ENCODE measurements at regions not wholly inside any gene's neighbourhood (a gene's known extent, or its start where the extent isn't known, plus 50 kb on each side); places are given as distances from the start of the nearest gene placed in this dataset.
"Not testable (repeated sequence)": the region's sequence is repeated elsewhere in the genome, so short reads cannot be mapped to it uniquely, and the experiment has no call there.

DNA sequence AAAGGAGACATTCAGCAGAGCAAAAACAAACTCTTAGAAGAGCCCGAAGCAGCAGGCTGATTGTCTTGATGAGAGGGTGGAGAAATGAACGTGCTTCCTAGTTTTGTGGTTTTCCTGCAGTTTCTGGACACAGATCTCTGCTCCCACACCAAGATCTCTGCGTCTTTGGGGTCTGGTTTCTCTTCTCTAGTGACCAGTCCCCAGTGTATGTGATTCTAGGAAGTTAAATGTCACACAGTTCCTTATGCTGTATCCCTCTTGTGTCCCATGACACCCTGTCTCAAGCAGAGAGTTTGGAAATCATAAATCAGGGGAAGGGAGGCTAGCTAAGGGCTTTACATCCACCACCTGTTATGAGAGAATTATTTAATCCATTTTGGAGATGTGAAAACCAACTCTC is 55.4 kb upstream of the KLF14 start:
- DNase-seq: no peak

- DNase-seq: no peak
Observed at GRCh38 chr7:130791746-130792145, 57.7 kb upstream of the KLF14 start.

DNA sequence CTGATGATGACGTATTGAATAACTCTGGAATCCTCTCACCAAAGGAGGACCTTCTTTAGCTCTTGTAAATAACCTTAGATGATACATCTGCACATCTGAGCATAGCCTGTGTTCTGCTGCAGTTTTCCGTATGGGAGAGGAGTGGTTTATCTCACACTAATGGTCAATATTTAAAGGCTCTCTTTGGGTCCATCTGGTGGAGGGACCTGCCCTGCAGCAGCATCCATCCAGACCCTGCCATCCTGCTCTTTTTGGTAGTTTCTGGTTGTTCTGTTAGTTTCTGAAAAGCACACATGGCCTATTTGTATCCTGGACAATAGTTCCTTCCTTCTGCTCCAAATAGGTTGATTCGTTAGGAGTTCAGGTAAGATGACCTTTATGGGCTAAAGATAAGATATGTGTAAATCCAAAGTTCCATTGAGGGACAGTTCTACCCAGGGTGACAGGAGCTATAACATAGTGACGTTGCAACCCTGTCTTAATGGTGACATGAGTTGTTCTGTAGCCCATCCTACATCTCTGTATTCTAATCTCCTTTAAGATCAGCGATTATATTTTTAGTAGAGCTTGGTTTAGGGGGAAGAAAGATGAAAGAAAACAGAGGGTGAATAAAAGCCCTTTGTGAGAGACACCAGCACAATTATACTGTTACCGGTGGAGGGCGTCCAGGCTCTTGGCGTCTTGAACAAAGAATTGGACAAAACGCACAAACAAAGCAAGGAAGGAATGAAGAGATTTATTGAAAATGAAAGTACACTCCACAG is 60.0 kb upstream of the KLF14 start:
- DNase-seq: no peak

- no peak for DNase-seq
Observed at GRCh38 chr7:130794619-130794922, 60.6 kb upstream of the KLF14 start.

DNA sequence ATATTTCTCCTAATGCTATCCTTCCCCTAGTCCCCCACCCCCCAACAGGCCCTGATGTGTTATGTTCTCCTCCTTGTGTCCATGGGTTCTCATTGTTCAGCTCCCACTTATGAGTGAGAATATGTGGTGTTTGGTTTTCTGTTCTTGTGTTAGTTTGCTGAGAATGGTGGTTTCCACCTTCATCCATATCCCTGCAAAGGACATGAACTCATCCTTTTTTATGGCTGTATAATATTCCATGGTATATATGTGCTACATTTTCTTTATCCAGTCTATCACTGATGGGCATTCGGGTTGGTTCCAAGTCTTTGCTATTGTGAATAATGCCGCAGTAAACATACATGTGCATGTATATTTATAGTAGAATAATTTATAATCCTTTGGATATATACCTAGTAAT is 62.4 kb upstream of the KLF14 start:
- DNase-seq: not testable (repeated sequence)

DNA sequence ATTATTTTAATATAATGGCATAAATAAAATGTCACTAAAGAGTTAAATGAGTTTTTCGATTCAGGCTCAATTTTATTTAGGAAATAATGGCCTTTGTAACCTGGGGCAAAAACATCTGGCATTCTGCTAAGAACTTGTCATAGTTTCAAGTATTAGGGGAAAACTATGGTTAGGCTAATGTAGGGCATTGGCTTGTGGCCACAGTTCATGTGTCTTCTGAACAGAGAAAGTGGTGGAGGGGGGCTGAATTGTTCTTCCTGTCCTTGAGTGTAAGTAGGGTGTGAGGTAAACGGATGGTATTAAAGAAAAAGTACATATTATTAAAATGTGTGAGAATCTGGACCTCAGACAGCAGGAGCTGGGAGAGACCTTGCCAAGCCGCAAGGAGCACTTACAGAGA is 69.1 kb upstream of the KLF14 start:
- no peak for DNase-seq

GRCh38 chr7:130804220-130804619 is 70.2 kb upstream of the KLF14 start:
- no peak for DNase-seq

DNA sequence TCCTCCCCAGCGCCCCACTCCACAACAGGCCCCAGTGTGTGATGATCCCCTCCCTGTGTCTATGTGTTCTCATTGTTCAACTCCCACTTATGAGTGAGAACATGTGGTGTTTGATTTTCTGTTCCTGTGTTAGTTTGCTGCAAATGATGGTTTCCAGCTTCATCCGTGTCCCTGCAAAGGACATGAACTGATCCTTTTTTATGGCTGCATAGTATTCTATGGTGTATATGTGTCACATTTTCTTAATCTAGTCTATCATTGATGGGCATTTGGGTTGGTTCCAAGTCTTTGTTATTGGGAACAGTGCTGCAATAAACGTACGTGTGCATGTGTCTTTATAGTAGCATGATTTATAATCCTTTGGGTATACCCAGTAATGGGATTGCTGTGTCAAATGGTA is 78.8 kb upstream of the KLF14 start:
- not testable (repeated sequence) for DNase-seq

GRCh38 chr7:130814778-130815335 is 80.8 kb upstream of the KLF14 start:
- no peak for DNase-seq

- no peak for DNase-seq
Observed at GRCh38 chr7:130818056-130818455, 84.0 kb upstream of the KLF14 start.

DNA sequence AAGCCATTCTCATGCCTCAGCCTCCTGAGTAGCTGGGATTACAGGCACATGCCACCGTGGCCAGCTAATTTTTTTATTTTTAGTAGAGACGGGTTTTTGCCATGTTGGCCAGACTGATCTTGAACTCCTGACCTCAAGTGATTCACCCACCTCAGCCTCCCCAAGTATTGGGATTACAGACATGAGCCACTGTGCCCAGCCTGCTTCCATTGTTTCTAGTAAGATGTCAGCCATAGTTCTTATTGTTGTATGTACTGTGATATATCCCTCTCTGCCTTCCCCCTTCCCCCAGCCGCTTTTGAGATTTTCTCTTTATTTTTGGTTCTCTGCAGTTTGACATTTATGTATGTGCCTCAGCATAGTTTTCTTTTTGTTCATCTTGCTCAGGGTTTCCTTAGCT is 87.9 kb upstream of the KLF14 start:
- no peak for DNase-seq

- no peak for DNase-seq
Observed at GRCh38 chr7:130822642-130823041, 88.6 kb upstream of the KLF14 start.

DNA sequence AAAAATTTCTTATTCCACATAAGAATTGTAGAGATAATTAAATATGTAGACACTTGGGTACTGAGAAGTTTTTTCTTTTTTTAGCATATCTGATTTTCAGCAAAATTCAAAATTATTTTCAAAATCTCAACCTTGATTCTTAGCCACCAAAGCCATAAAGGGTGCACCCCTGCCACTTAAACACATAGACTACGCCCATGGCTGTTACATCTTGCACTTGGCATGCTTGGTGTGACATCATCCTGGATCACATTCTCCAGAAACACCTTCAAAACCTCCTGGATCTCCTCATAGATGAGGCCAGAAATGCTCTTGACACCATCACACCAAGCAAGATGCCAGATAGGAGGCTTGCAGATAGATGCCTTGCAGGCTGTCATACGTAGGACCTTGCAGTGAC is 89.1 kb upstream of the KLF14 start:
- no peak for DNase-seq

- DNase-seq: no peak
Observed at GRCh38 chr7:130825819-130826218, 91.8 kb upstream of the KLF14 start.

- DNase-seq: no peak
Observed at GRCh38 chr7:130829415-130829814, 95.4 kb upstream of the KLF14 start.

DNA sequence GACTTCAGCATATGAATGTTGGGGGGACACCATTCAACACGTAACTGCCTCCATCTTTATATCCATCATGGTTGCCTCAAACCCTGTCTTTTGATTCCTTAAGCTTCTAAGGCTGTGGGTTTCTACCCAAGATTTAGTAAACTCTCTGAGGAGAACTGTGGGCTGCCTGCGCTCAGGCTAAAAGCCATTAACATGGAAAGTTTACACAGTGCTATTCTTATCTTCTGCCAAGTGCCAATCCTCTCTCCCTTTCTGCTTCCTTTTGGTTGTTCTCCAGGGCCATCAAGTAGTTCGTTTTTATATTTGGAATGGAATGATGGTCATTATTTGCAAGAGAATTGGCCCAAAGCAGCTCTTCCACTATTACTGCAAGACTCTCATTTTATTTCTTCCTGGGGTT is 97.3 kb upstream of the KLF14 start:
- no peak for DNase-seq

GRCh38 chr7:130831817-130832481 is 97.9 kb upstream of the KLF14 start:
- no peak for DNase-seq

DNA sequence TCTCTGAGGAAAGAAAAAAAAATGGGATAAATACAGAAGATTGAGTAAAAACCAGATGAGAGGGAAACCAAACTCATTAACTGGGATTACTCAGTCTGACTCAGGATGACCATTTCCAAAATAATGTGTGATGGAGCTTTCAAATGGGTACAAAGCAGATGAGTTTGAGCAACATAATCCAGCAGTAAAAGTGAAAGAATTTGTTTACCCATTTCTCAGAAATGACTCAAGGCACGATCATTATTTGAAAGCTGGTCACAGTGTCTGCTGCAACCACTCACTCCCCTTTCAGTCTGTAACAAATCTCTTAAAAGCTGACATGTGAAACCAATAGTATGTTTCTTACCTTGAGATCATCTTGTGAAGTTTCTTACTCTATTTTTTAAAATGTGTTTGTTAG is 104.7 kb upstream of the KLF14 start:
- no peak for DNase-seq

GRCh38 chr7:130840599-130840998 is 106.6 kb upstream of the KLF14 start:
- DNase-seq: no peak

GRCh38 chr7:130841416-130841815 is 107.4 kb upstream of the KLF14 start:
- DNase-seq: no peak

DNA sequence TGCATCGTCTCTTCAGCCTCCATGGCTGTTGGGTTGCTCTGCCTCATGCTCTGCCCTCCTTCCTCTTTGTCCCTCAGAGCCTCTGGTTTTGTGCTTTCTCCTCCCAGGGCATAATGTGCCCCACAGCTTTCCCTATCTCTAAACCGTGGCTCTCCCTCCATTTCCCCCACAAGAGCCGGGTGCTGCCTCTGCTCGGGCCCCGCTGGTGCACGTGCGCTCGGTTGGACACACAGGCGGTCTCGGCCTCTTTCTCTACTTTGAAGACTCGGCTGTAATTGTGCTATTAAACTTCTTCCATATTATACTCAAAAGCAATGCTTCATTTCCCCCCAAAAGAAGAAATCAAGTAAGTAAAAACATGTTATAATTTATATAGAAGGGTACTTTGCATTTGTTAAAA is 109.7 kb upstream of the KLF14 start:
- no peak for DNase-seq

DNA sequence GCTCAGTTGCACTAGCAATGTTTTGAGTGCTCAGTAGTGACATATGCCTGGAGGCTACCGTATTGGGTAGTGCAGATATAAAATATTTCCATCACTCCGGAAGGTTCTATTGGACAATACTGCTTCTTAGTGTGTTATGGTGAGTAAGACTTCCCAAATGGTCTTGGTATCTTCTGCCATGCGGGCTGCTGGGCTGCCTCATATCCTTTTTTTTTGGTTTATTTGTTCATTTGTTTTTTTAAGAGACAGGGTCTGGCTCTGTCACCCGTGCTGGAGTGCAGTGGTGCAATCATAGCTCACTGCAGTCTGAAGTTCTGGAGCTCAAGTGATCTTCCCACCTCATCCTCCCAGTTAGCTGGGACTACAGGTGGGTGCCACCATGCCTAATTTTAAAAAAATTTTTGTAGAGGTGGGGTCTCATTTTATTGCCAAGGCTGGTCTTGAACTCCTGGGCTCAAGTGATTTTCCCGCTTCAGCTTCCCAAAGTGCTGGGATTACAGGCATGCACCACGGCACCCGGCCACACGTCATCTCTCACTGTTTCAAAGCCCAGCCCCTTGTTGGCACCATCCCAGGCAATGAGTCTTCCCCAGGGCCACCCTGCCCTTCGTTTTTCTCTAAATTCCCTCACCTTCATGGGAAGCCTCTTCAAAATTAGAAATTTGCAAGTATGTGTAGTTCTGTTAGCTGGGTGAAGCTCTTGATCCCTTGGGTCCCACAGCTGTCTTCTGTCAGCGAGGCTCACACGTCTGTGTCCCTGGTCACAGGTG is 111.0 kb upstream of the KLF14 start:
- DNase-seq: no peak

DNA sequence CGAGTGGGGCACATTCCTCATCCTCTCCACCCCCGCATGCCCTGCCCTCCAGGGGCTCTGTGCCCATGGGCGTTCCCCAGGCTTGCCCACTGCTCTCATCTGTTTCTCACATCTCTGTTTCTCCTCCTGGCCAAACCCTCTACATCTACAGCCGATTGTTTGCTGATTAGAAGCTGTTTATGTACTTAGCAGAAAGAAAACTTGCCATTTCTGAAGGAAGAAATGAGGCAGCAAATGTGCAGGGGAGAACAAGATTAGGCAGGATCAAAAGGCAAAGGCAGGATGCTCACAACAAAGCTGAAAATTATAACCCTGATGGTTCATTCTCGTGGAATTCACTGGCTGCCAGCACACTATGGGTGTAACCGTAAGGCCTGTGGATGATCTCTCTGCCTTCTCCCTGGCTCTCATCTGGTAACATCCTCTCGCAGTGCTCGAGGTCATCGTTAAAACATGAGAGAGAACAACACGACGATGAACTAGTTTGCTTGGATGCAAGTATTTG is 111.6 kb upstream of the KLF14 start:
- no peak for DNase-seq

Measured in occipital lobe (tissue), 1 donor.